DND-41 (cell line): ENCODE measurements at regions not wholly inside any gene's neighbourhood (a gene's known extent, or its start where the extent isn't known, plus 50 kb on each side); places are given as distances from the start of the nearest gene placed in this dataset.

ENCODE experiments used
- ATAC-seq: fragments of 200-7000 bp; cut with Tn5 transposase; 3 replicates; pipeline ENCODE4 v1.9.1; 2021; ENCODE audit warnings: low read depth; ENCODE audit not compliant: insufficient read depth
- DNase-seq: peaks from one replicate; pipeline ENCODE4 v3.0.0-alpha.2; 2020
- H2AFZ ChIP-seq: 2 replicates; pipeline ENCODE4 v1.6.0; 2012; ENCODE audit warnings: low read depth, low read length
- H3K27ac ChIP-seq: 2 replicates; pipeline ENCODE4 v1.5.1; 2012; ENCODE audit warnings: low read length, inconsistent platforms
- H3K27me3 ChIP-seq: fragments of 200-600 bp; sonication (generic); 2 replicates; pipeline ENCODE4 v1.6.0; 2012; ENCODE audit warnings: low read length, mild to moderate bottlenecking, inconsistent platforms; ENCODE audit not compliant: insufficient read depth, poor library complexity
- H3K36me3 ChIP-seq: 2 replicates; pipeline ENCODE4 v1.5.1; 2012; ENCODE audit warnings: low read length, inconsistent platforms; ENCODE audit not compliant: insufficient read depth
- H3K4me1 ChIP-seq: 2 replicates; pipeline ENCODE4 v1.5.1; 2012; ENCODE audit warnings: mild to moderate bottlenecking, low read length; ENCODE audit not compliant: insufficient read depth
- H3K4me2 ChIP-seq: 2 replicates; pipeline ENCODE4 v1.6.0; 2012; ENCODE audit warnings: mild to moderate bottlenecking, moderate library complexity, low read length, inconsistent platforms; ENCODE audit not compliant: insufficient read depth
- H3K4me3 ChIP-seq, 2 experiments: fragments of 200-600 bp in 1 of 2; shearing (Covaris generic) in 1 of 2; 2 replicates each; pipeline ENCODE4 v1.5.1; 2012 to 2016; ENCODE audit warnings: inconsistent platforms in 2 of 2, low read length in 2 of 2, mild to moderate bottlenecking in 2 of 2, low read depth in 1 of 2, moderate library complexity in 1 of 2
- H3K79me2 ChIP-seq: 2 replicates; pipeline ENCODE4 v1.6.0; 2012; ENCODE audit warnings: low read length, inconsistent platforms; ENCODE audit not compliant: insufficient read depth
- H3K9ac ChIP-seq: 2 replicates; pipeline ENCODE4 v1.6.0; 2012; ENCODE audit warnings: low read depth, mild to moderate bottlenecking, inconsistent platforms, low read length, moderate library complexity
- H3K9me3 ChIP-seq: 2 replicates; pipeline ENCODE4 v1.5.1; 2012; ENCODE audit warnings: low read length, moderate library complexity, mild to moderate bottlenecking, inconsistent platforms; ENCODE audit not compliant: insufficient read depth, severe bottlenecking
- H4K20me1 ChIP-seq: 2 replicates; pipeline ENCODE4 v1.6.0; 2012; ENCODE audit warnings: low read length; ENCODE audit not compliant: insufficient read depth
- EZH2 ChIP-seq: IDR thresholded peaks from 3 replicates; pipeline ENCODE4 v1.6.1; 2012; ENCODE audit warnings: borderline replicate concordance, low read depth, mild to moderate bottlenecking, moderate library complexity, low read length, inconsistent platforms; ENCODE audit not compliant: severe bottlenecking
- TF ChIP-seq, protein P1 (sequence below): IDR thresholded peaks from 2 replicates; pipeline ENCODE4 v1.5.1; 2012; ENCODE audit warnings: borderline replicate concordance, low read length, moderate library complexity, mild to moderate bottlenecking; ENCODE audit not compliant: poor library complexity, severe bottlenecking; ENCODE audit errors: extremely low read depth

DNA sequence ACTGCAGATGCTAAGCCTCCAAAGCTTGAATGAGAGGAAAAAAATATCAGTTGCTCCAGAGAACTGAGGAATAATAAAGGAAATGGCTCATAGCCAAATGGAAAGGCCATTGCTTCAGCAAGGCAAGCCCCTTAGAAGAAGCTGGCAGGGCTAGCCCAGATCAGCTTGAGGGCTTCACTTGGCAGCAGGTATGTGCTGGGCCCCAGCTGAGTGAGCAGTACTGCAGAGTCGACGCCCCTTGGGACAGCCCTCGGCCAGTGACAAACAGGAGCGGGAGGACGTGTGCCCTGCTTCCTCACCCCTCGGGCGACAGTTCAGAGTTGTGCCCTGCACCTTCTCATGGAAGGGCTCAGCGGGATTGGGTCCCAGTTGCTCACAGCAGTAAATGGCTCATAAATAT lies 1031.2 kb upstream of the TMEM132C start:
- no peaks in the 10 kb centered on the region for H3K36me3 ChIP-seq
- DNase-seq = no peak

DNA sequence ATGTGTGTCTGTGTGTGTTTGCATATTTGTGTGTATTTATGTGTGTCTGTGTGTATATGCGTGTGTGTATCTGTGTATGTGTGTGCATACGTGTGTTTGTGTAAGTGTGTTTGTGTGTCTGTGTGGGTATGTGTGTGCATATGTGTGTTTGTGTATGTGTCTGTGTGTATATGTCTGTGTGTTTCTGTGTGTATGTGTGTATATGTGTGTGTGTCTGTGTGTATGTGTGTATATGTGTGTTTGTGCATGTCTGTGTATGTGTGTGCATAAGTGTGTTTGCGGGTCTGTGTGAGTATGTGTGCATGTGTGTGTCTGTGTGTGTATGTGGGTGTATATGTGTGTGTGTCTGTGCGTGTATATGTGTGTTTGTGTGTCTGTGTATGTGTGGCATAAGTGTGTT lies 1030.5 kb upstream of the TMEM132C start:
- H4K20me1 ChIP-seq = no peaks in the 10 kb centered on the region
- no peaks in the 10 kb centered on the region for H3K4me1 ChIP-seq
- no peaks in the 10 kb centered on the region for H3K79me2 ChIP-seq
- TF ChIP-seq, protein P1, sequence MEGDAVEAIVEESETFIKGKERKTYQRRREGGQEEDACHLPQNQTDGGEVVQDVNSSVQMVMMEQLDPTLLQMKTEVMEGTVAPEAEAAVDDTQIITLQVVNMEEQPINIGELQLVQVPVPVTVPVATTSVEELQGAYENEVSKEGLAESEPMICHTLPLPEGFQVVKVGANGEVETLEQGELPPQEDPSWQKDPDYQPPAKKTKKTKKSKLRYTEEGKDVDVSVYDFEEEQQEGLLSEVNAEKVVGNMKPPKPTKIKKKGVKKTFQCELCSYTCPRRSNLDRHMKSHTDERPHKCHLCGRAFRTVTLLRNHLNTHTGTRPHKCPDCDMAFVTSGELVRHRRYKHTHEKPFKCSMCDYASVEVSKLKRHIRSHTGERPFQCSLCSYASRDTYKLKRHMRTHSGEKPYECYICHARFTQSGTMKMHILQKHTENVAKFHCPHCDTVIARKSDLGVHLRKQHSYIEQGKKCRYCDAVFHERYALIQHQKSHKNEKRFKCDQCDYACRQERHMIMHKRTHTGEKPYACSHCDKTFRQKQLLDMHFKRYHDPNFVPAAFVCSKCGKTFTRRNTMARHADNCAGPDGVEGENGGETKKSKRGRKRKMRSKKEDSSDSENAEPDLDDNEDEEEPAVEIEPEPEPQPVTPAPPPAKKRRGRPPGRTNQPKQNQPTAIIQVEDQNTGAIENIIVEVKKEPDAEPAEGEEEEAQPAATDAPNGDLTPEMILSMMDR = no peak
- no peak for TF ChIP-seq EZH2
- no peak overlapping the region for H2AFZ ChIP-seq
- no peak overlapping the region for H3K27ac ChIP-seq
- no peaks in the 10 kb centered on the region for H3K27me3 ChIP-seq
- H3K36me3 ChIP-seq = no peaks in the 10 kb centered on the region
- ATAC-seq (no peak), DNase-seq (no peak)
- no peak overlapping the region for H3K9ac ChIP-seq
- no peak overlapping the region for H3K4me3 ChIP-seq
- H3K9me3 ChIP-seq = peaks cover 4% of the 10 kb centered on the region
- H3K4me2 ChIP-seq = no peak overlapping the region

More for the DNA sequence above, 1031.2 kb upstream of the TMEM132C start:
- Histone ChIP-seq H2AFZ (no peak overlapping the region), H3K4me2 (no peak overlapping the region), H3K79me2 (no peaks in the 10 kb centered on the region), H3K27me3 (no peaks in the 10 kb centered on the region), H3K9me3 (peaks cover 4% of the 10 kb centered on the region), H3K4me1 (no peaks in the 10 kb centered on the region), H3K27ac (no peak overlapping the region), H3K4me3 (no peak overlapping the region), H4K20me1 (no peaks in the 10 kb centered on the region), H3K9ac (no peak overlapping the region)
- no peak for ATAC-seq
- TF ChIP-seq, protein P1 = no peak
- TF ChIP-seq EZH2 = no peak

DNA sequence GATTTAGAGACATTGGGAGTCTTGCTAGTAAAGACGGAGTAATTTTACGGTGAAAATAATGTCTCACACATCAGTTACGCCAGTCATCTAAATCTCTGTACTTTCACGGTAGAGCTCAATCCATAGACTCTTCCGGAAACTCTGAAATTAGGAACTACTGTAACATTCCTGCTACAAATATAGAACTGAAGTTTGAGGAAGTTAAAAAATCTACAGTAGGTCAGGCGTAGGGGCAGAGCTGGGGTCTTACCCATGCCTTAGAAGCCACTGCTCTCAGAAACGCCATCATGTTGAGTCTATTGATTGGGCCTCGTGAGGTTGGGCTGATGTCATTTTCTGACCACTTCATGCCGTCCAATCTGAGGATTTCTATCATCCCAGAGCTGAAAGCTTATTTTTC lies 1029.8 kb upstream of the TMEM132C start:
- no peak for DNase-seq
- Histone ChIP-seq H4K20me1 (no peaks in the 10 kb centered on the region), H3K27ac (no peak overlapping the region), H3K9ac (no peak overlapping the region), H3K9me3 (peaks cover 4% of the 10 kb centered on the region), H3K4me1 (no peaks in the 10 kb centered on the region), H3K4me2 (no peak overlapping the region), H3K4me3 (no peak overlapping the region), H2AFZ (no peak overlapping the region), H3K79me2 (no peaks in the 10 kb centered on the region), H3K36me3 (no peaks in the 10 kb centered on the region), H3K27me3 (no peaks in the 10 kb centered on the region)
- TF ChIP-seq, protein P1 = no peak
- no peak for TF ChIP-seq EZH2
- no peak for ATAC-seq

DNA sequence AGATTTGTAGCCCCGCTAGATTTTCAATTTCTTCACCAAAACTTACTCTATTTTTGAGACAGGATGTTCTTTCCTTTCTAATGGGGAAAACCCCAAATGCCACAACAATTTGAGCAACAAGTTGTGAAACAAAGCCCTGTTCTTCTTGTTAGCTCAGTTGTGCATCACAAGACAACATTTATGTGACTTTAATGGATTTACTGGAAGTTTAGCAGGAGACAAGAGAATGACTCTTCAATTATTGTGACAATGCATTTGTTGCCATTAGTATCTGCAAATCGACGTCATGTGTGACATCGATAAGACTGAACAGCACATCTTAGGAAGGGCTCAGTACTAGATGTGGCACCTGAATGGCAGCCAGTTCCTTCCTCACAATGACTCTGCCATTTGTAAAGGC lies 1028.9 kb upstream of the TMEM132C start:
- H3K9ac ChIP-seq = no peak overlapping the region
- no peaks in the 10 kb centered on the region for H4K20me1 ChIP-seq
- H2AFZ ChIP-seq = no peak overlapping the region
- no peaks in the 10 kb centered on the region for H3K27me3 ChIP-seq
- DNase-seq (no peak), ATAC-seq (no peak)
- H3K9me3 ChIP-seq = peaks cover 4% of the 10 kb centered on the region
- no peaks in the 10 kb centered on the region for H3K36me3 ChIP-seq
- H3K4me2 ChIP-seq = no peak overlapping the region
- no peak for TF ChIP-seq EZH2
- TF ChIP-seq, protein P1 = no peak
- H3K4me3 ChIP-seq = no peak overlapping the region
- no peaks in the 10 kb centered on the region for H3K79me2 ChIP-seq
- no peaks in the 10 kb centered on the region for H3K4me1 ChIP-seq
- no peak overlapping the region for H3K27ac ChIP-seq
